ENCODE measurements at regions not wholly inside any gene's neighbourhood (a gene's known extent, or its start where the extent isn't known, plus 50 kb on each side); places are given as distances from the start of the nearest gene placed in this dataset.

GRCh38 chr2:16584824-16585540, 80.7 kb downstream of the CYRIA start:
- Histone ChIP-seq H3K9me3 (no peaks in the 10 kb centered on the region), H3K27me3 (replicated peaks; ENCODE audit: insufficient read depth) (no peaks in the 10 kb centered on the region), H3K4me1 (replicated peaks) (no peaks in the 10 kb centered on the region), H3K27ac (no peak overlapping the region), H3K36me3 (no peaks in the 10 kb centered on the region), H3K4me3 (no peak overlapping the region)
- 85% methylated on average over 2 of the region's 2 CpGs for WGBS
- intact Hi-C loops (cut with DNase I): no loop called here
- no peak for DNase-seq (ENCODE audit: low spot score)
- TF ChIP-seq POLR2A (IDR thresholded peaks at IDR 0.05) (no peak), CTCF (IDR thresholded peaks at IDR 0.05) (no peak), POLR2AphosphoS5 (IDR thresholded peaks at IDR 0.05) (no peak)

- intact Hi-C loops (cut with DNase I): no loop called here
- H3K36me3 ChIP-seq: no peaks in the 10 kb centered on the region
- no peak overlapping the region for H3K27ac ChIP-seq
- no peaks in the 10 kb centered on the region for H3K9me3 ChIP-seq
- TF ChIP-seq CTCF (IDR thresholded peaks at IDR 0.05): no peak
- TF ChIP-seq POLR2A (IDR thresholded peaks at IDR 0.05): no peak
- no peak for TF ChIP-seq POLR2AphosphoS5 (IDR thresholded peaks at IDR 0.05)
- H3K4me1 ChIP-seq (replicated peaks): no peaks in the 10 kb centered on the region
- H3K27me3 ChIP-seq (replicated peaks; ENCODE audit: insufficient read depth): no peaks in the 10 kb centered on the region
- no peak overlapping the region for H3K4me3 ChIP-seq
- WGBS: 91% methylated on average over 2 of the region's 2 CpGs
- no peak for DNase-seq (ENCODE audit: low spot score)
Observed at GRCh38 chr2:16584084-16584483, 81.5 kb downstream of the CYRIA start.

GRCh38 chr2:16581241-16581640, 84.4 kb downstream of the CYRIA start:
- intact Hi-C loops (cut with DNase I): no loop called here
- no peak overlapping the region for H3K27ac ChIP-seq
- no peaks in the 10 kb centered on the region for H3K36me3 ChIP-seq
- WGBS: 98% methylated on average over 1 of the region's 1 CpG
- H3K9me3 ChIP-seq: no peaks in the 10 kb centered on the region
- no peak for TF ChIP-seq POLR2AphosphoS5 (IDR thresholded peaks at IDR 0.05)
- TF ChIP-seq CTCF (IDR thresholded peaks at IDR 0.05): no peak
- no peak for TF ChIP-seq POLR2A (IDR thresholded peaks at IDR 0.05)
- no peak overlapping the region for H3K4me3 ChIP-seq
- no peaks in the 10 kb centered on the region for H3K4me1 ChIP-seq (replicated peaks)
- no peak for DNase-seq (ENCODE audit: low spot score)
- no peaks in the 10 kb centered on the region for H3K27me3 ChIP-seq (replicated peaks; ENCODE audit: insufficient read depth)

GRCh38 chr2:16578081-16578480, 87.6 kb downstream of the CYRIA start:
- no peaks in the 10 kb centered on the region for H3K4me1 ChIP-seq (replicated peaks)

More at GRCh38 chr2:16578081-16578480, 87.6 kb downstream of the CYRIA start:
- H3K4me3 ChIP-seq: no peak overlapping the region
- H3K9me3 ChIP-seq: no peaks in the 10 kb centered on the region
- H3K27ac ChIP-seq: no peak overlapping the region
- DNase-seq (ENCODE audit: low spot score): no peak
- TF ChIP-seq CTCF (IDR thresholded peaks at IDR 0.05) (no peak), POLR2AphosphoS5 (IDR thresholded peaks at IDR 0.05) (no peak), POLR2A (IDR thresholded peaks at IDR 0.05) (no peak)
- 84% methylated on average over 3 of the region's 3 CpGs for WGBS
- H3K36me3 ChIP-seq: no peaks in the 10 kb centered on the region
- intact Hi-C loops (cut with DNase I): no loop called here
- H3K27me3 ChIP-seq (replicated peaks; ENCODE audit: insufficient read depth): no peaks in the 10 kb centered on the region
